ENCODE measurements at regions not wholly inside any gene's neighbourhood (a gene's known extent, or its start where the extent isn't known, plus 50 kb on each side); places are given as distances from the start of the nearest gene placed in this dataset.

- Histone ChIP-seq H3K27me3 (replicated peaks; ENCODE audit: control insufficient read depth, insufficient read depth, low read length) (no peaks in the 10 kb centered on the region), H3K4me3 (ENCODE audit: low read length) (no peak overlapping the region), H3K36me3 (ENCODE audit: control insufficient read depth, insufficient read depth, low read length, severe bottlenecking) (no peaks in the 10 kb centered on the region), H3K9me3 (ENCODE audit: control insufficient read depth, low read length) (no peaks in the 10 kb centered on the region), H3K4me1 (ENCODE audit: control insufficient read depth, insufficient read depth, low read length) (no peaks in the 10 kb centered on the region), H3K9ac (ENCODE audit: low read length) (no peak overlapping the region)
- DNase-seq (ENCODE audit: low read depth): no peak
Measured at GRCh38 chr10:44164251-44164956, 220.5 kb downstream of the CXCL12 start.

GRCh38 chr10:44161184-44161583 is 223.7 kb downstream of the CXCL12 start:
- Histone ChIP-seq H3K4me1 (ENCODE audit: control insufficient read depth, insufficient read depth, low read length) (no peaks in the 10 kb centered on the region), H3K4me3 (ENCODE audit: low read length) (no peak overlapping the region), H3K27me3 (replicated peaks; ENCODE audit: control insufficient read depth, insufficient read depth, low read length) (no peaks in the 10 kb centered on the region), H3K9me3 (ENCODE audit: control insufficient read depth, low read length) (peaks cover 10% of the 10 kb centered on the region), H3K9ac (ENCODE audit: low read length) (no peak overlapping the region), H3K36me3 (ENCODE audit: control insufficient read depth, insufficient read depth, low read length, severe bottlenecking) (no peaks in the 10 kb centered on the region)
- no peak for DNase-seq (ENCODE audit: low read depth)

GRCh38 chr10:44157574-44157973 is 227.3 kb downstream of the CXCL12 start:
- Histone ChIP-seq H3K9ac (ENCODE audit: low read length) (no peak overlapping the region), H3K4me3 (ENCODE audit: low read length) (peak overlapping the region; percentile 0), H3K36me3 (ENCODE audit: control insufficient read depth, insufficient read depth, low read length, severe bottlenecking) (no peaks in the 10 kb centered on the region), H3K27me3 (replicated peaks; ENCODE audit: control insufficient read depth, insufficient read depth, low read length) (no peaks in the 10 kb centered on the region), H3K9me3 (ENCODE audit: control insufficient read depth, low read length) (peaks cover 10% of the 10 kb centered on the region), H3K4me1 (ENCODE audit: control insufficient read depth, insufficient read depth, low read length) (peaks cover 3% of the 10 kb centered on the region)
- DNase-seq (ENCODE audit: low read depth): no peak

- Histone ChIP-seq H3K4me3 (ENCODE audit: low read length) (no peak overlapping the region), H3K9me3 (ENCODE audit: control insufficient read depth, low read length) (peaks cover 17% of the 10 kb centered on the region), H3K4me1 (ENCODE audit: control insufficient read depth, insufficient read depth, low read length) (peaks cover 3% of the 10 kb centered on the region), H3K27me3 (replicated peaks; ENCODE audit: control insufficient read depth, insufficient read depth, low read length) (peaks cover 3% of the 10 kb centered on the region), H3K36me3 (ENCODE audit: control insufficient read depth, insufficient read depth, low read length, severe bottlenecking) (no peaks in the 10 kb centered on the region), H3K9ac (ENCODE audit: low read length) (no peak overlapping the region)
- DNase-seq (ENCODE audit: low read depth): no peak
Measured at GRCh38 chr10:44154956-44155355, 229.9 kb downstream of the CXCL12 start.

GRCh38 chr10:44153918-44154670 is 230.8 kb downstream of the CXCL12 start:
- Histone ChIP-seq H3K4me1 (ENCODE audit: control insufficient read depth, insufficient read depth, low read length) (peaks cover 3% of the 10 kb centered on the region), H3K4me3 (ENCODE audit: low read length) (no peak overlapping the region), H3K9me3 (ENCODE audit: control insufficient read depth, low read length) (peaks cover 17% of the 10 kb centered on the region), H3K36me3 (ENCODE audit: control insufficient read depth, insufficient read depth, low read length, severe bottlenecking) (no peaks in the 10 kb centered on the region), H3K9ac (ENCODE audit: low read length) (no peak overlapping the region), H3K27me3 (replicated peaks; ENCODE audit: control insufficient read depth, insufficient read depth, low read length) (peaks cover 3% of the 10 kb centered on the region)
- DNase-seq (ENCODE audit: low read depth): no peak

- H3K4me3 ChIP-seq (ENCODE audit: low read length): no peak overlapping the region
- no peaks in the 10 kb centered on the region for H3K36me3 ChIP-seq (ENCODE audit: control insufficient read depth, insufficient read depth, low read length, severe bottlenecking)
- peak; percentile 22 for DNase-seq (ENCODE audit: low read depth)
- H3K4me1 ChIP-seq (ENCODE audit: control insufficient read depth, insufficient read depth, low read length): no peaks in the 10 kb centered on the region
- H3K27me3 ChIP-seq (replicated peaks; ENCODE audit: control insufficient read depth, insufficient read depth, low read length): no peaks in the 10 kb centered on the region
- H3K9ac ChIP-seq (ENCODE audit: low read length): no peak overlapping the region
- H3K9me3 ChIP-seq (ENCODE audit: control insufficient read depth, low read length): peaks cover 6% of the 10 kb centered on the region
Measured at GRCh38 chr10:44143556-44143955, 241.3 kb downstream of the CXCL12 start.

GRCh38 chr10:44132361-44133289 is 252.3 kb downstream of the CXCL12 start:
- H3K27me3 ChIP-seq (replicated peaks; ENCODE audit: control insufficient read depth, insufficient read depth, low read length): no peaks in the 10 kb centered on the region
- H3K4me1 ChIP-seq (ENCODE audit: control insufficient read depth, insufficient read depth, low read length): peaks cover 12% of the 10 kb centered on the region
- no peak overlapping the region for H3K4me3 ChIP-seq (ENCODE audit: low read length)
- peak overlapping the region; percentile 5 for H3K9ac ChIP-seq (ENCODE audit: low read length)
- no peaks in the 10 kb centered on the region for H3K36me3 ChIP-seq (ENCODE audit: control insufficient read depth, insufficient read depth, low read length, severe bottlenecking)
- H3K9me3 ChIP-seq (ENCODE audit: control insufficient read depth, low read length): peaks cover 2% of the 10 kb centered on the region
- DNase-seq (ENCODE audit: low read depth): no peak

GRCh38 chr10:44126291-44126717 is 258.6 kb downstream of the CXCL12 start:
- no peaks in the 10 kb centered on the region for H3K27me3 ChIP-seq (replicated peaks; ENCODE audit: control insufficient read depth, insufficient read depth, low read length)
- peak overlapping the region; percentile 45 for H3K4me3 ChIP-seq (ENCODE audit: low read length)
- peaks cover 18% of the 10 kb centered on the region for H3K4me1 ChIP-seq (ENCODE audit: control insufficient read depth, insufficient read depth, low read length)
- peak overlapping the region; percentile 63 for H3K9ac ChIP-seq (ENCODE audit: low read length)
- H3K36me3 ChIP-seq (ENCODE audit: control insufficient read depth, insufficient read depth, low read length, severe bottlenecking): no peaks in the 10 kb centered on the region
- DNase-seq (ENCODE audit: low read depth): no peak
- H3K9me3 ChIP-seq (ENCODE audit: control insufficient read depth, low read length): peaks cover 8% of the 10 kb centered on the region

GRCh38 chr10:44125879-44126278 is 259.0 kb downstream of the CXCL12 start:
- peaks cover 8% of the 10 kb centered on the region for H3K9me3 ChIP-seq (ENCODE audit: control insufficient read depth, low read length)
- H3K4me3 ChIP-seq (ENCODE audit: low read length): peak overlapping the region; percentile 45
- peaks cover 18% of the 10 kb centered on the region for H3K4me1 ChIP-seq (ENCODE audit: control insufficient read depth, insufficient read depth, low read length)
- peak; percentile 85 for DNase-seq (ENCODE audit: low read depth)
- peak overlapping the region; percentile 63 for H3K9ac ChIP-seq (ENCODE audit: low read length)
- no peaks in the 10 kb centered on the region for H3K36me3 ChIP-seq (ENCODE audit: control insufficient read depth, insufficient read depth, low read length, severe bottlenecking)
- no peaks in the 10 kb centered on the region for H3K27me3 ChIP-seq (replicated peaks; ENCODE audit: control insufficient read depth, insufficient read depth, low read length)

- no peak for DNase-seq (ENCODE audit: low read depth)
- Histone ChIP-seq H3K36me3 (ENCODE audit: control insufficient read depth, insufficient read depth, low read length, severe bottlenecking) (no peaks in the 10 kb centered on the region), H3K4me1 (ENCODE audit: control insufficient read depth, insufficient read depth, low read length) (no peaks in the 10 kb centered on the region), H3K9me3 (ENCODE audit: control insufficient read depth, low read length) (no peaks in the 10 kb centered on the region), H3K9ac (ENCODE audit: low read length) (no peak overlapping the region), H3K27me3 (replicated peaks; ENCODE audit: control insufficient read depth, insufficient read depth, low read length) (peaks cover 12% of the 10 kb centered on the region), H3K4me3 (ENCODE audit: low read length) (no peak overlapping the region)
Measured at GRCh38 chr10:44118500-44118899, 266.4 kb downstream of the CXCL12 start.

GRCh38 chr10:44116474-44116873 is 268.4 kb downstream of the CXCL12 start:
- no peak for DNase-seq (ENCODE audit: low read depth)
- Histone ChIP-seq H3K4me1 (ENCODE audit: control insufficient read depth, insufficient read depth, low read length) (no peaks in the 10 kb centered on the region), H3K9me3 (ENCODE audit: control insufficient read depth, low read length) (no peaks in the 10 kb centered on the region), H3K9ac (ENCODE audit: low read length) (no peak overlapping the region), H3K27me3 (replicated peaks; ENCODE audit: control insufficient read depth, insufficient read depth, low read length) (peaks cover 14% of the 10 kb centered on the region), H3K36me3 (ENCODE audit: control insufficient read depth, insufficient read depth, low read length, severe bottlenecking) (no peaks in the 10 kb centered on the region), H3K4me3 (ENCODE audit: low read length) (no peak overlapping the region)

Measured in adipocyte (in vitro differentiated cells).